ENCODE measurements at regions not wholly inside any gene's neighbourhood (a gene's known extent, or its start where the extent isn't known, plus 50 kb on each side); places are given as distances from the start of the nearest gene placed in this dataset.
"Not testable (repeated sequence)": the region's sequence is repeated elsewhere in the genome, so short reads cannot be mapped to it uniquely, and the experiment has no call there.

DNA sequence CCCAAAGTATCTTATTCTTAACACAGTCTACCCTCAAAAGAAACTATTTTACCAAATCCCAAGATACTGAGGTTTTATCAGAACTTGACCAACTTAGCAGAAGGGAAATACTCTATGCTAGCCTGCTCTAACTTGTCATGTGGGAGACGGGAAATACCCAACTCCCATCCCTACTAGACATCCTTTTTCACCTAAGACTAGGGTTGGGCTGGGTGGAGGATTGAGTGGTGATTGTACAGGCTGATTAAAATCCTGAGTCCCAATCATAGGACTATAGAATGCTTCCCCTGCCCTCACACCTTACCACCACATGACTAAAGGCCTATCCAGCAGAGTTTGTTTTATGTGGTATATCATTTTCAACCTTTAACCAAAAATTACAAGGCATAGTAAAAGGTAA lies 786.5 kb downstream of the TAF11L14 start:
- DNase-seq (ENCODE audit: low read depth, low spot score), result no peak

- DNase-seq (ENCODE audit: low read depth, low spot score), result no peak
Observed at GRCh38 chr5:18433336-18433735, 799.1 kb downstream of the TAF11L14 start.

GRCh38 chr5:18438126-18438525 lies 803.9 kb downstream of the TAF11L14 start:
- DNase-seq (ENCODE audit: low read depth, low spot score), result no peak

DNA sequence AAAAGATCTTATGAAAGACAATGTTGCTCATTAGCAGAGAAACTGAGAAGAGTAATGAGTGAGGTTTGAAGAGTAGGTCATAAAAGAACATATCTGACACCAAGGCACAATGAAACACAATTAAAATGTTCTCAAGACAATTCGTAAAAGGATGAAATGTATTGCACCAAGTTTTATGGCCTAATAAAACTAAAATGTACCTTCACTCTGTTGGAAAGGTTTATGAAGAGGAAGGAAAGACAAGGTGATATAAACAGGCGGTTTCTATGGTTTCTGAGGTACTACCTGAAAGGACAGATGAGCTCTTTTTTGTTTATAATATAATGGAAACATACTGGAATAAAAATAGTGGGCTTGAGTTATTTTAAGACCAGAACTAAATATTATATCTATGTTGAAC lies 821.3 kb downstream of the TAF11L14 start:
- DNase-seq (ENCODE audit: low read depth, low spot score), result no peak

- DNase-seq (ENCODE audit: low read depth, low spot score), result no peak
Observed at GRCh38 chr5:18457255-18457654, 823.0 kb downstream of the TAF11L14 start.

DNA sequence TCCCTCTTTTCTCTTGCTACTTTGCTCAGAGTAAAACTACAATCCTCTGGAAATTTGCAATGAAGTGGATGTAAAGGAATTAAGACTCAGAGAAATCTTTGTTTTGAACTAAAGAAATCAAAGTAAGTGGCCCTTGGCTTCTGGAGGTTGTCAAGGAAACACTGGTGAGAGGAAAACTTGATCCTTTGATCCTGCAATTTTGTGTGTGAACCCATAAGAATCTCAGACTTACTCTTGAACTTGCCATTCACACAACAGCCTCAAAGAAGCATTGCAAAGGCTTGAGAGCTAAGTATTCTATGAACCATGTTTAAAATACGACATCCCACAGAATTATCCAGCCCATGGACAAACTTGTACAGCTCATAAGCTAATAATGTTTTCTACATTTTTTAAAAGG lies 827.5 kb downstream of the TAF11L14 start:
- DNase-seq (ENCODE audit: low read depth, low spot score), result no peak

DNA sequence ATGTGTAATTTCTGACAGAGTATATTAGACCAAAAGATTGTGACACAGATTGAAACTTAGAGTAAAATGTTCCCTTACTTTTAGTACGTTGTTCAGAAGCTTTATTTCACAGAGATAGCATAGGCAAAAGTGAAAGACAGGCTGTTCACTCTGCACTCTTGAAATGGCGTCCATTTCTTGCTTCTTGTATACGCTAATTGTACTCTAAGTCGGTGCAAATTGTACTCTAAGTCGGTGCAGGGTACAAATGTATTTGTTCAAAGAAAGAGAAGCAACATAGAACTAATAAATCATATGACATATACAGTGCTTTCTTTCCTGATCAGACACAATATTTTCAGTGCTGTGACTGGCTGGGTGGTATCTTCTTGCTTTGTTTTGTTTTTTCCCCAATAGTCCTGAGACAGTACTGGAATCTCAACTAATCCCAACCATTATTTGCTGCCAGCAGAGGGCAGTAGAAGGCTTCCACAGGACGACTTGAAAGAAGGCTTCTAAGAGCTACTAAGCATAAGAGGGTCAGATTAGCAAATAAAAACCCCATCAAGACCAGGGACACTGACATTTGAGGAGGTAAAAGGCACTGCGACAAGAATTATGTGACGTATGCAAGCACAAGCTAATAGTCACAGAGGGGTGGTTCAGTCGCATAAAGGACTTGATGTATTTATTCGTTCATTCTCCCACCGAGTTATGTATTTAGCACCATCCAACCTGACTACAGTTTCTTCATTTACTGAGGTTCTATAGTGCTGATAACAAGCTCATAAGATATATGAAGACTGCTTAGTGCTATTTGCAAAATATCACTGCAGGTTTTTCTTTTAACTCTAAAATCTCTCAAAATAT lies 831.8 kb downstream of the TAF11L14 start:
- no peak for DNase-seq (ENCODE audit: low read depth, low spot score)

DNA sequence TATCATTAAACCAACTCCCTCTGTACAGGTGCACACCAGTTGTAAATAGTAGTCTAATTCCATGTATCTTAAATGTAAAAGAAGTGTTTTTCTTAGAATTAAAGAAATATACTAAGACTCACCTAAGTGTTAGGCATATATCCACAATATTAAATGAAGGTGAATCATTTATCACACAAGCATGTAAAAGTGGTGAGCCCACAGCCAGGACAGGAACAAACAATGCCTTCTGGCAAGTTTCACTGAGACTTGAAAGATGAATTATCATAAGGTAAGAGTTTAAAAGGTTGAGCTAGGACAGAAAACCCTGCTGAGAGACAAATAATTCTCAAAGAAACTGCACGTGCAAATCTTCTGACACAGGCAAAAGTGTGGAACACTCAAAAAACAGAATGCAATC lies 832.5 kb downstream of the TAF11L14 start:
- DNase-seq (ENCODE audit: low read depth, low spot score), result no peak

- not testable (repeated sequence) for DNase-seq (ENCODE audit: low read depth, low spot score)
Observed at GRCh38 chr5:18471791-18472190, 837.5 kb downstream of the TAF11L14 start.

- no peak for DNase-seq (ENCODE audit: low read depth, low spot score)
Observed at GRCh38 chr5:18483451-18483850, 849.2 kb downstream of the TAF11L14 start.

GRCh38 chr5:18487928-18488480 lies 853.7 kb downstream of the TAF11L14 start:
- DNase-seq (ENCODE audit: low read depth, low spot score), result no peak

DNA sequence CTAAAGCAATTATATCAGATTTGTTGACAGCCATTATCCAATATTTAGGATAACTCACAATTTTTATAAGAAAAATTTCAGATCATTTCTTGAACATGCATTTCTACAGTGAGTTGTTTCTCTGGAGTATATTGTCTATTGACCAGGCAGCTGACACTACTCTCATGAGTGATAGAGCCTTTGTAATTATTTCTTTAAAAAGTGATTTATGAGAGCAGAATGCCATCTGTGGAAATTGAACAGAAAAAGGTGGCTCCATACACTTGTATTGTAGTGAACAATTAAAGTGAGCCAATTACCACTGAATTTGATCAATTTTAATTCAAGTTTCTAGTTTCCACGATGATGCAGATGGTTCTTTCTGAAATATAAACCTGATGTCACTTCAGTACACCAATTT lies 855.4 kb downstream of the TAF11L14 start:
- DNase-seq (ENCODE audit: low read depth, low spot score), result no peak

DNA sequence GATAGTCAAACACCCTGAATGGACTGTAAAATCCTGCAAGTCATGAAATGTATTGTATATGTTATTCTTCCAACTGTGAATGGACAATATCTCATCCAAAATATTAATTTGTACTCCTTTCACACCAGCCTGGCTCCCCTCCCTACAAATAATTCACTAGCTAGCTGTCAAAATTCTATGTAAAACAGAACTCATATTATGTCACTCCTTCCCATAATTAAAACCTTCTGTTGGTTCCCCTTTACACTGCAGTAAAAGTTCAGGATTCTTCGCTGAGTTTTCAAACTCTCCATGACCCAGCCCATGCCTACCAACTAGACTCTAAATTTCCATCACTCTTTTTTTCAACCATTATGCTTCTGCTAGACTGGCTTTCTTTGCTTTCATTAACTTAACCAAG lies 857.1 kb downstream of the TAF11L14 start:
- DNase-seq (ENCODE audit: low read depth, low spot score), result no peak

- no peak for DNase-seq (ENCODE audit: low read depth, low spot score)
Observed at GRCh38 chr5:18495157-18495556, 860.9 kb downstream of the TAF11L14 start.

- DNase-seq (ENCODE audit: low read depth, low spot score), result no peak
Observed at GRCh38 chr5:18496041-18496440, 861.8 kb downstream of the TAF11L14 start.

- no peak for DNase-seq (ENCODE audit: low read depth, low spot score)
Observed at GRCh38 chr5:18497089-18497488, 862.8 kb downstream of the TAF11L14 start.

- no peak for DNase-seq (ENCODE audit: low read depth, low spot score)
Observed at GRCh38 chr5:18503797-18504328, 869.6 kb downstream of the TAF11L14 start.

- no peak for DNase-seq (ENCODE audit: low read depth, low spot score)
Observed at GRCh38 chr5:18507114-18507513, 872.9 kb downstream of the TAF11L14 start.

DNA sequence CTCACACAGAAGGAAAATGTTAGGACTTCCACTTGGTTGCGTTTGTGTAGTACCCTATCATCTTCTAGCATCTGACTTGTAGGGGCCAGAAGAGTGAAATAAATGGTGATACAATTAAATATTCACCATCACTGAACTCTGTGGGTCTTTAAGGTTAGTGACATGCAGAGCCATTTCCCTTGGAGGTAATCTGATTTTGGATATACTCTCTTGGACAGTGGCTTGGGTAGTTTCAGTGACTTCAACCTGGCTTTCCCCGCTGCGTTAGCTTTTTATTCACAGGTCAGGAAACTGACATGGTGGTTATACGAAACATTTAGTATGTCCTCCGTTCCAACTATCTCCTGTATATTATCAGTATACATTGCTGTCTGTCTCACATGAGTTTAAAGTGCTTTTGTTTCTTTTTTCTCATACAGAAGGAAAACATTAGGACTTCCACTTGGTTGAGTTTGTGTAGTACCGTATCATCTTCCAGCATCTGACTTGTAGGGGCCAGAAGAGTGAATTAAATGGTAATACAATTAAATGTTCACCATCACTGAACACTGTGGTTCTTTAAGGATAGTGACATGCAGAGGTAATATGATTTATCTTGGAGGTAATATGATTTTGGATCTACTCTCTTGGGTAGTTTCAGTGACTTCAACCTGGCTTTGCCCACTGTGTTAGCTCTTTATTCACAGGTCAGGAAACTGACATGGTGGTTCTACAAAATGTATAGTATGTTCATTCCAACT lies 883.6 kb downstream of the TAF11L14 start:
- no peak for DNase-seq (ENCODE audit: low read depth, low spot score)

DNA sequence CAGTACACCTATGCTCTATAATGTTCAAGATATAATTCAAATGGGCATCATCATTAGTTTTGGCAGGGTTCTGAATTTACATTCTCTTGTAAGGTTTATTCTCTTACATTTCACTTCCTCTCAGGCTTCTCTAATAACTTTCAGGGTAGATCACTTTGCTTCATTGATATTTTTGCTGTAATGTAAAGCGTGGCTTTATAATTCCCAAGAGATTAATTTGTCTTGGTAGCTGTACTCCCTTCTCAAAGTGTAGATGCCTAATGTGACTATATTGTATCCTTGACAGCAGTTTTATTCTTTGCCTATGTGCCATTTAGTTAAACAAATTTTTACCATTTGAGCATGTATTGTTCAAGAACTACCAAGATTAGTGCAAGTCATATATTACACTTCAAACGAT lies 889.1 kb downstream of the TAF11L14 start:
- no peak for DNase-seq (ENCODE audit: low read depth, low spot score)

DNA sequence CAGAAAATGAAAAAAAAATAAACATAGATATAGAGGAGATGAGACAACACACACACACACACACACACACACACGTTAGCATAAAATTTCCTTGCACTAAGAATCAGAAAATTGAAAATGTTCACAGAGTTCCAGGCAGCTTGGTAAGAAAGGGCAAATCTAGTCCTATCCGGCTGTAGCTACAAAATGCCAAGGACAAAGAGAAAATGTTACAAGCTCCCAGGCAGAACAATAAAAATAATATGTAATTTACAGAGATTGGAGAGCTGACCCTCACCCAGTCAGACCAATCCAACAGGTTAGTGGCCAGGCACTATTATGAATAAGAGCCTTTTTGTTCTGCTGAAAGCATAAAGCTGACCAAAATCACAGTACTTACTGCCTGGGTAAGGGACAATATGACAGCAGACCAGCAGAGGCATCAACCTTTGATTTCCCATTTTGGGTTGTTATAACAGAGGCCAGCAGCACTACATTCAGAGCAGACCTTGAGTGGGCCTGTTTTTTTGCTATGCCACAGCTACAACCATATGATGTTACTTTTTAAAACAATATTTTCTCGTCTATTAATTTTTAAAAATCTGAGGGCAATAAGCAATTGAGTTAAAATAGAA lies 892.6 kb downstream of the TAF11L14 start:
- no peak for DNase-seq (ENCODE audit: low read depth, low spot score)

DNA sequence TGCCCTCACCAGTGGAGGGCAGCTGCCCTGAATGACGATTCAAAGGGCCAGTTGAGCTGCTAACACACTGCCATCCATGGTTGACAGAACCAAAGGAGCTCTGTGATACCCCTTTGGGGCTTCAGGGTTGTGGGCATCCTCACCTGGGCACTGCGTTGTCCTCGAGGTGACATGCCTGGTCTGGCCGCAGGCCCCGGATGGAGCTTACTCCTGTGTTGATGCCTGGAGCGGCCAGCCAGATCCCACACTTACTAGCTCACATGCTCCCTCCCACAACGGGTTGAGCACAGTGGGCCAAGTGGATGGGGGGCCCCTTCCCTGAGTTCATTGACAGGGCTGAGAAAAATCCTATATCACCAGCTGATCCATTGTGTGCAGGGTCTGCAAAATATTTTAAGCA lies 898.9 kb downstream of the TAF11L14 start:
- DNase-seq (ENCODE audit: low read depth, low spot score), result no peak

Measured in smooth muscle cell of the brain vasculature (primary cell).